NCI-H2196 treated with DMSO at 0.1 percent for 48 hours (cell line): ENCODE measurements at regions not wholly inside any gene's neighbourhood (a gene's known extent, or its start where the extent isn't known, plus 50 kb on each side); places are given as distances from the start of the nearest gene placed in this dataset.

Experiments used
- DNase-seq: peaks from one replicate; lab custom pipeline; 2025; ENCODE audit not compliant: unreplicated experiment; lab: John Stamatoyannopoulos, UW

GRCh38 chr2:235140801-235141081 lies 188.9 kb downstream of the SH3BP4 start:
- no peak for DNase-seq

DNA sequence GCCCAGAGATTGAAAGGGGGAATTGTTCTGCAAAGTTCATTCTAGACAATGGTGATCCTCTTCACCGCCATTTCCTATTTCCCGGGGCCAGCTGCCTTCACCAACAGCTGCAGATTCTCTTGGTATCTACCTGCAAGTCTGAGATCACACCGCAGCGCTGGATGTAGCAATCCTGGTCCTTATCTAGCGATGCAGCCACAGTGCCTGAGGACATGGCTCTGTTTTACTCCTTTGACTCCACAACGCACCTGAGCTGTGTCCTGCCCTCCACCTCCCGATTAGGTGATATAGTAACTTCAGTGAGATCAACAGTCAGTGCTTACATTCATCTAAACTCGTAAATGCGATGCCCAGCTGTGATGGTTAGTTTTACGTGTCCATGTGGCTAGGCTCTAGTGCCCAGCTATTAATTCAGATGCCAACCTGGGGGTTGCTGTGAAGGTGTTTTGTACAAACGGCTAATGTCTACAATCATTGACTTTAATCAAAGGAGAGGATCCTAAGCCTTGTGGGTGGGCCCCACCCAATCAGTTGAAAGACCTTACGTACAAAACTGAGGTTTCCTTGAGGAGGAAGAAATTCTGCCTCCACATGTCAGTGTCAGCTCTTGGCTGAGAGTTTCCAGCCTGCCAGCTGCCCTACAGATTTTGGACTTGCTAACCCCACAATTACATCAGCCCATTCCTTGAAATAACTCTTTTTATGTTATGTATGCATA lies 189.8 kb downstream of the SH3BP4 start:
- DNase-seq = no peak

DNA sequence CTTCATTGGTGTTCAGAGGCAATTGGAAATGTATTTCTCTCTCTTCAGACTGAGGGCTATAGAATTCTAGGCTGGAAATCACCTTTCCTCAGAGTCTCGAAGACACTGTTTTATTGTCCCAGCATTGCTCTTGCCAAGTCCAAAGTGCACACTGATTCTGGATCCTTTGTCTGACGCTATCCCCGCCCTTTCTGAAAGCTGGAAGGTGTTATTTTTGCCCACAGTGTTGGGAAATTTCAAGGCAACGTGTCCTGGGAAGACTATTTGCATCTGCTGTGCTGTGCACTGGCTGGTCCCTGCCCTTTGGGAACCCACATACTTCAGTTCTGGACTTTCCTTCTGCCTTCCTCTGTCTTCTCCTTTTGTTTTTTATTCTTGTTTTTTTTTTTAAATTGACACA lies 190.8 kb downstream of the SH3BP4 start:
- no peak for DNase-seq

DNA sequence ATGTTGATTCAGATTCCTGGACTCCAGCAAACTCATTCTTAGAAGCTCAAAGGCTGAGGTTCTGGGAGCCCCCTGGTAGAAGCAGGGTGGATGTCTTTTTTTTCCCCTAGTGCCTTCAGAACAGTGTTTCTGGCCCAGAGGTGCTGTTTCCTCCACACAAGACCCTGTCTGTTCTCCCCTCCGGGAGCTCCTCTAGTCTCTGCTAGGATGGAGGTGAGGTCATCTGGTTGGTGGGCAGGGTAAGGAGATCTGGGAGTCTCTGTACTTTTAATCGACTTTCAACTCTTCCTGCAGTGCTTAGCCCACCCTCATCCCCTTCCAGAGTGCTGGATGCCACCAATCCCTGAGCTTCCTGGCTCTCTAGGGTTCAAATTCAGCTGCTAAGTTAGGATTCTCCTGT lies 192.0 kb downstream of the SH3BP4 start:
- no peak for DNase-seq

- no peak for DNase-seq
Observed at GRCh38 chr2:235144291-235144690, 192.5 kb downstream of the SH3BP4 start.

GRCh38 chr2:235146206-235146605 lies 194.4 kb downstream of the SH3BP4 start:
- DNase-seq = no peak

DNA sequence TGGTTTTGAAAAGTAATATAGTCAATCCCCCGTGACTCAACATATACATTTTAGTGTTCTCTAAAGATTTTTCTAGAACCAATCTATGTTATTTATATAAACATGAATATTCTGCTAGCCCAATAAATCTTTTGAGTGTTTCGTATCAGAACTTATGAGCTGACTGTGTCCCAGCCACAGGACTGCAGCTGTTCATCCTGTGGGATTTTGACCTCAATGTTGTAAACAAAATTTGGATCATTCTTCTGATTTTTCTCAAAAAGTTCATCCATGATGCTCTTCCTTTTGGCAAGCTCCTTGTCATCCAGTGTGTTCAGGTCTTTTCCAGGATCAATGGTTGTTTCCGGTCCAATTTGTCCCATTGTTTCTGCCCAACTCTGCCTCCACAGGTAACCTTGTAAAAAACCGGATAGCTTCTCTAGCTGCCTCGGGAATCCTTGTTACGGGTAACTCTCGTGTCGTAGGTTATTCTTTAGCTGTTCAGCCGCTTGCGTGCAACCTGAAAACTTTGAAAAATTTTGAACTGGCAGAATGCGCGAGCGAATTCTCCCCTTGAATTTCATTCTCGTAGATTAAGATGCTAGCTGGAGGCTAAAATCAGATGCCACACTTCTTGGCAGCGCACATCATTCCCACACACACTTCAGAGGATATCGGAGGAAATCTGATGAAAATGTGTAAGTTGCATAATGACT lies 195.2 kb downstream of the SH3BP4 start:
- no peak for DNase-seq

DNA sequence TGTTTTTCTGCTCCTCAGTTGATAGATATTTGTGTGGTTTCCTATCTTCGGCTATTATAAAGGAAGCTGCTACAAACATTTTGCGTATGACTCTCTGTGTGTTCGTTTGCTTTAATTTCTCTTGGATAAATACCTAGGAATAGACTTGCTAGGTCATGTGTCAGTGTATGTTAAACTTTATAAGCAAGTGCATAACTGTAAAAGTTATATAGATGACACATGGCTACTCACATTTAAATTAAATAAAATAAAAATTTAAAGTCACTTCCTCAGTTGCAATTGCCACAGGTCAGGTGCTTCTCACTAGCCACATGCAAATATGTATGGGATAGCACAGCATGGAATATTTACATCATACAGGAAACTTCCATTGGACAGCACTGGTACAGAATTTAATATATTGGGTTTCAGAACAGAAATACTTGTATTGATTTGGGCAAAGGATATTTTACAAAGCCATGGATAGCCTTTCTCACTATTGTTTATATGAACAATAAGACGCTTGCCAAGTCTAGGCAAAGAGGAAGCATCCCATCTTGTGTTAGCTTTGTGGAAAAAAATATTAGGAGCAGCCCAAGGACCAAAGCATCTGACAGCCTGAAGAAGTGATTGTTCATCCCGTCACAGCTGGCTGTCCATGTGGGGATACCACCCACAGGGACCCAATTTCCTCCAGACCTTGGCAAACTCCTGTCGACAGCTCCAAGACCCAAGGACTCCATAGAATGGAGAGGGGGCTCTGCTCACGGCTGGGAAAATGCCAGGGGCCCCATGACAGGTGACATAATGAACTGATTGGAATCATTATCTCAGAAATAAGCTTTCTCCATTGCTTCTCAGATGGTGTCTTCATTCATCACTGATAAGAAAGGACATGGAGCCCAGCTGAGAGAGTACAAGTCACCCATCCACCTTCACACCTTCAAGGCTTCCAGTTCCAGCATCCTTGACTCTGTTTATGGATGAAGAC lies 196.7 kb downstream of the SH3BP4 start:
- DNase-seq = no peak

DNA sequence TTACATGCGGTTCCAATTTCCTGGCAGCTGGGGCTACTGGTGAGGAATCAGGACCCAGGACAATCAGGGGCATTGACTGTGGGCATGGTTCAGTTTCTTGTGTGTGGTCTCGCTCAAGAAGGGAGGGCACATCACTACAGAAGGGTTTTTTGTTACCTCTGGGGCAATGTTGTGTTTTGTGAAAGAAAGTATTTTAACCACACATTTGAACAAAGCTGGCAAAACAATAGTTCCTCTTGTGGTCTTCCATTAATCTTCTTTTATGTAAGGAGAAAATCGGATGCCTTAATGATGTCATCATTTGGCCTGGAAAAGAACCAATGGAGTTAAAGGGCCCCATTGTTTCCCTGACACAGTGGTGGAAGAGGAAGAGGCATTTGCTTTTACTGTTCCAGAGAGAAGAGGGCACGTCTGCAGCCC lies 197.4 kb downstream of the SH3BP4 start:
- DNase-seq = no peak

DNA sequence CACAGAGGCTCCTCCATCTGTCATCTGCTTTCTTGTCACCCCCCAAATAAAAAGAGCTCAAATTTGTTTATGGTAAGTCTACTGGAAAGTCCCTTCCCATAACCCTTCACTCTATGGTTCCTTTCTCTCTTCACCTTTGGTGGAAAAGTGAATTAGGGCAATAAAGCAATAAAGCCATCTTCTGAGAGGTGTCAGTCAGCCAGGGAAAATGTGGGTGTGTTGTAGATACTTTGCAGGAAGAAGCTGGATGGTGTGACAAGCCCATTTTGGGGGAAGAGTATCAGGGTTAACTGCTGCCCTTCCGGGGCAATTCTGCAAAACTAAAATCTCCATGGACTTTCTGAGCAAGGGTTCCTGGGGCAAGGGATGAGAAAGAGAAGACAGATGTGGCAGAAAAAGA lies 197.9 kb downstream of the SH3BP4 start:
- DNase-seq = no peak

- no peak for DNase-seq
Observed at GRCh38 chr2:235151152-235151551, 199.3 kb downstream of the SH3BP4 start.

GRCh38 chr2:235155163-235155562 lies 203.3 kb downstream of the SH3BP4 start:
- DNase-seq = no peak

DNA sequence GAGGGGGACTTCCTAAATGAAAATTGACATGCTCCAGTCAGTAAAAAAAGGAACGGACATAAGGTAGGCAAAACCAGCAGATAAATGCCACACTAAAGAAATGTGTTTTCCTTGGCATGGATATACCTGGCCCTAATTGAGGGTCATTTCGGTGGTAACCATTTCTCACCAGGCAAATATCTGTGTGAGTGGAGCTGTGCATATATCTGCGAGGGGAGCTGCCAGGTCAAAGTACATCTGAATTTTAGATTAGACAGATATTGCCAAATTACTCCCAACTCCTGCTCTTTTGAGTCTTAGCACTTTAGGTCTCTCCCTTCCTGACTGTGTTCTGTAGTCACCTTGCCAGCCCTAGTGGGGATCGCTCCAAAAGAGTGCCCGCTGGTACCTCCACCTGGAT lies 204.2 kb downstream of the SH3BP4 start:
- DNase-seq = no peak

GRCh38 chr2:235157746-235158482 lies 206.1 kb downstream of the SH3BP4 start:
- no peak for DNase-seq

DNA sequence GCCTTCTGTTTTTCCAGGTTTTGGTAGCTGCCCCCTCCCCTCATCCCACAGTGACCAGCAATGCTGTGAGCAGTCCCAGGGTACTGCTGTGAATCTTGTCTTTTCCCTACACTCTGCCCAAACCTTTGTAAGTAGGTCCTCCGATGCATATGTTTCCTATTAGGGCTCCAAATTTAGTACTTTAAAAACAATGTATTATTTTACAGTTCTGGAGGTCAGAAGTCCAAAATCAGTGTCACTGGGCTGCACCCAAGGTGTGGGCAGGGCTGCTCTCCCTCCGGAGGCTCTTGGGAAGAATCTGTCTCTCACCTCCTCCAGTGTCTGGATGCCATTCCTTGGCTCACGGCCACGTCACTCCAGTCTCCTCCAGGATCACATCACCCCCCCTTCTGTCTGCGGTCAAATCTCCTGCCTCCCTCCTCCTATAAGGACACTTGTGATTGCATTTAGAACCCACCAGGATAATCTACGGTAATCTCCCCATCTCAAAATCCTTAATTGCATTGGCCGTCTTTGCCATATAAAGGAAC lies 208.5 kb downstream of the SH3BP4 start:
- no peak for DNase-seq

- DNase-seq = no peak
Observed at GRCh38 chr2:235161565-235161964, 209.7 kb downstream of the SH3BP4 start.

- no peak for DNase-seq
Observed at GRCh38 chr2:235162082-235162836, 210.4 kb downstream of the SH3BP4 start.

DNA sequence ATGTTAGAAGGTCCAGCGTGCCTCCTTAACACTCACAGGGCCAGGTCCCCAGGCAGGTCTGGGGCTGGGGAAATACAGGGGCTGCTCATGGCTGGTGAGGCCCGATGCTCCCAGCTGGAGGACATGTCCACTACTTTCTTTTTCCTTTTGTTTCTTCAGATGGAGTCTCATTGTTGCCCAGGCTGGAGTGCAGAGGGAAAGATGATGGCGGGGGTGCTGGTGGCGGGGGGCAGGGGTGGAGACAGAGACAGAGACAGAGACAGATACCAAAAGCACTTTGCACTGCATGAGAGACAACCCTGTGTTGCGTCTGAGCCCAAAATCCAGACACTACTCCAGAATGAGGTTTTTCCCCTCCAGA lies 211.0 kb downstream of the SH3BP4 start:
- DNase-seq = no peak

DNA sequence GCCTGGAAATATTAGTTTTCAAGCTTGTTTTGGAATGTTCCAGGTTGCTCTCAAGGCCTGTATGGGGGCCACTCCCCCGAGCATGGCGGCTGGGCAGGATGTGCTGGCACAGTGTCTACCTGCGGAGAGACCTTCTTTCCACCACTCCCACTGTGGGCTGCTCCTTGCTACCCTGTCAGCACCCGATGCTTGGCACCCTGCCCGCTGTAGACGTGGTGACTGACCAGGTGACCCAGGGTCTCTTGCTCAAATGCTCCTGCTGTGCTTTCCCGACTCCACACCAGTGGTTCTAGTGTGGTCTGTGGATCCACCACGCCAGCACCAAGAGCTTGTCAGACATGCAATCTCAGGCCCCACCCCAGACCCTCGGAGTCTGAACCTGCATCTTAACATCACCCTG lies 213.3 kb downstream of the SH3BP4 start:
- DNase-seq = no peak

DNA sequence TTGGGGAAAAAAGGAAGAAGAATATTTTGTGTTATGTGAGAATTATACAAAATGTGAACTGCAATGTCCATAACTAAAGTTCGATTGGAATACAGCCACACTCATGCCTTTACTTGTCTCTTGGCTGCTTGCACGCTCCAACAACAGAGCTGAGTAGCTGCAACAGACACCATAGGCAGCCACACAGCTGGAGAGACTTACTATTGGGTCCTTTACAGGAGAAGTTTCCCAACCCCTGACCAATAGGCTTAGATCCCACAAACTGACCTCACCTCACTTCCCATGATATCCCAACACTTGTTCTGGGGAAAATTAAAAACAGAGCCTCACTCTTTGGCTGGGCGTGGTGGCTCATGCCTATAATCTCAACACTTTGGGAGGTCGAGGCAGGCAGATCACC lies 213.8 kb downstream of the SH3BP4 start:
- DNase-seq = no peak
